KBM-7 (cell line): ENCODE measurements at regions not wholly inside any gene's neighbourhood (a gene's known extent, or its start where the extent isn't known, plus 50 kb on each side); places are given as distances from the start of the nearest gene placed in this dataset.
"Not testable (repeated sequence)": the region's sequence is repeated elsewhere in the genome, so short reads cannot be mapped to it uniquely, and the experiment has no call there.

Source experiments
- DNase-seq: peaks from one replicate; pipeline ENCODE4 v3.0.0-alpha.2; 2015
- in situ Hi-C: fragments of 300-500 bp; cut with MboI; formaldehyde crosslinking; loops from 2 replicates; pipeline ENCODE4 v1.14.3; 2020; ENCODE audit warnings: low sequenced_read_pairs, low pct_unique_long_range_greater_than_20kb, mixed read lengths

GRCh38 chr14:97109234-97109633 lies 312.1 kb downstream of the VRK1 start:
- in situ Hi-C loops = no loop called here
- DNase-seq = no peak

GRCh38 chr14:97113339-97113738 lies 316.2 kb downstream of the VRK1 start:
- no peak for DNase-seq
- in situ Hi-C loops = no loop called here

DNA sequence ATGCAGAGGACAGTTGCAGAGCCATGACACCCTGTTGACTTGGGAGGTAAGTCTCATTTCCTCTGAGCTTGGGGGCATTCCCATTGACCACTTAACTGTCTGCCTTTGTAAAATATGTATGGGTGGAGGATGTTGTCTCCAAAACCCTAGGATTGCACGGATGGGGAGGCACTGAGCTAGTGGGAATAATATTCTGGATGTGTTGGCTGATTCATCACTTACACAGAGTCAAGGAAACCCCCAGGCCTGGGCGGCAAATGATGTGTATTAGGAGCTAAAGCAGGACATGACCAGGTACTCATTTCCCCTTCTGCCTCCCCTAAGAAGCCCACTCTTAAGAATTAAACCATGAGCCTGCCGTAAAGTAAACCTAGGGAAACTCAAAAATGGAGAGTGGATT lies 319.4 kb downstream of the VRK1 start:
- DNase-seq = no peak
- in situ Hi-C loops = no loop called here

DNA sequence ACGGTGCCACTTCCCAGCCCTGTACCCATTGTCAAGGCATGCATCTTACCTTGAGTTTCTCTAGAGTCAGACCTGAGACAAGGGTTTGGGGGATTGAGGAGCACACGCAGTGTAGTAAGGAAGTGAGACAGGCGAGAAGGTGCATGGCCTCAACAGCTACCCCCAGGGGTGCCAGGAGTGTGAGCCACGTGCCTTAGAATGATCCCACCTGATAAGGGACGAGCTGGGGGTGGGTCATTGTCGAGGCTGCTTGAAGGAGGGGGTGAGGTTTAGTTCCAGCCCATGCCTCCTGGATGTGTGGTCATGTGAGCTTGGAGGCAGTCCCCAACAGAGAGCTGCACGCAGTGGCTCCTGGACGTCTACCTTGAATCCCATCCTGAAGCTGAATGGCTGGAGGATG lies 320.5 kb downstream of the VRK1 start:
- in situ Hi-C loops = no loop called here
- DNase-seq = no peak

DNA sequence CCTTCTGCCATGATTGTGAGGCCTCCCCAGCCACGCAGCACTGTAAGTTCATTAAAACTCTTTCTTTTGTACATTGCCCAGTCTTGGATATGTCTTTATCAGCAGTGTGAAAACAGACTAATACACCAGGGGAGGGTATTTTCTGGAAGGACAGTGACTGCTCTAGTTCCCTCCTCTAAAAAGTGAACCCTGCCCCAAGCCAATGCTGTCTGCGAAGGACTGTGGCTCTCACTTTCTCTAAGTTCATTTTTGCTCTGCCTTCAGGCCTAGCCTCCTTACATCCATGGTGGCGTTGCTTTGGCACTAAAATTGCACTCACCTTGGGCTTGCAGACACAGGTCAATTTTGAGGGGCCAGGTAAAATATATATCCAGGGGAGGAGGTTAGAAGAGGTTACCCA lies 323.0 kb downstream of the VRK1 start:
- in situ Hi-C loops = no loop called here
- no peak for DNase-seq

GRCh38 chr14:97120611-97121031 lies 323.4 kb downstream of the VRK1 start:
- DNase-seq = no peak
- in situ Hi-C loops = no loop called here

- DNase-seq = no peak
- in situ Hi-C loops = no loop called here
These were observed 332.5 kb downstream of the VRK1 start for GRCh38 chr14:97129639-97130038.

DNA sequence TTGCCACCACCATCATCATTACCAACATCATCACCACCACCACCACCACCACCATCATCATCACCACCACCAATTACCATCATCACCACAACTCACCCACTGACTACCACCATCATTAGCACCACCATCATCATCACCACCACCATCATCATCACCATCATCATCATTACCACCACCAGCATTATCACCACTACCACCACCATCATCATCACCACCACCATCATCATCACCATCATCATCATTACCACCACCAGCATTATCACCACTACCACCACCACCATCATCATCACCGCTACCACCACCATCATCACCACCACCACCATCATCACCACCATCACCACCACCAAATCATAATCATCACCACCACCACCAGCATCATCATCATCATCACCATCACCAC lies 338.7 kb downstream of the VRK1 start:
- DNase-seq, in situ Hi-C loops: not testable (repeated sequence)

GRCh38 chr14:97137705-97138104 lies 340.5 kb downstream of the VRK1 start:
- no peak for DNase-seq
- in situ Hi-C loops = no loop called here

DNA sequence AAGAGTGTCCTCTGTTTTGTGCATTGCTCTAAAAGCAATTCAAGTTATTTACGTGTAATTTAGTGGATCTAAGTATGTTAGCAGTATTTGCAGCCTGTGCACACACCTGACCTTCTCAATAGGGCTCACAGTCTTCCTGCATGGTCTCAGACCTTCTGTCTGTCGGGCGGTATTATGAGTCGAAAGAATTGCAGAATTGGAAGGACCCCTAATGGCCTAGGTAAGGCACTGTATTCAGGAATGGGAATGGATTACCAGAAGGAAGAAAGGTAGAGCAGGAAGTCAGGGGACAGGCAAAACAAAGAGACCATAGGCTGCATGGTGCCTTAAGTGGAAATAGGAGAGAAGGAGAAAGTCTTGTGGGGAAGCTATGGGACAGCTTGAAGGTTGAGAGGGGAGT lies 341.6 kb downstream of the VRK1 start:
- DNase-seq = peak; percentile 3
- in situ Hi-C loops = no loop called here

- in situ Hi-C loops = no loop called here
- DNase-seq = no peak
These were observed 345.8 kb downstream of the VRK1 start for GRCh38 chr14:97143011-97143410.

DNA sequence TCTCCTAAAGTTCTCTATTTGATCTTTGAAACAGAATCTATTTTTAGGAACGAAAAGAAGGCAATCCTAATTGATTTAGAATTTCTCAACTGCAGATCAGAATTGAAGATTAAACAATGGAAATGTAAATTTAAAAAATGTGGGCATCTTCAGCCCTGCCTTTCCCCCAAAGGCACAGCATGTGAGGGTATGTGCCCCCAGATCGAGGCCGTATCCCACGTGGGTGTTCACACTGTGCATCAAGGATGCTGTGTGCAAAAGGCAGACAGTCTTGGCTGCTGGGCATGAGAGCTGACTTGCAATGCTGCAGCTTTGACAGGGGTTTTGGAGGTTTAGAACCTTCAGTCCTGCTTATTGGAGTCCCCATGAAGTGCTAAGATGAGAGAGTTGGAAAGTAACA lies 346.3 kb downstream of the VRK1 start:
- in situ Hi-C loops = no loop called here
- DNase-seq = no peak

GRCh38 chr14:97148021-97148420 lies 350.8 kb downstream of the VRK1 start:
- in situ Hi-C loops, DNase-seq: not testable (repeated sequence)

GRCh38 chr14:97149775-97150174 lies 352.6 kb downstream of the VRK1 start:
- no peak for DNase-seq
- in situ Hi-C loops = no loop called here

- DNase-seq = no peak
- in situ Hi-C loops = no loop called here
These were observed 356.3 kb downstream of the VRK1 start for GRCh38 chr14:97153527-97153926.

- DNase-seq = no peak
- in situ Hi-C loops = no loop called here
These were observed 358.1 kb downstream of the VRK1 start for GRCh38 chr14:97155320-97155719.

- DNase-seq = no peak
- in situ Hi-C loops = no loop called here
These were observed 358.6 kb downstream of the VRK1 start for GRCh38 chr14:97155814-97156213.

DNA sequence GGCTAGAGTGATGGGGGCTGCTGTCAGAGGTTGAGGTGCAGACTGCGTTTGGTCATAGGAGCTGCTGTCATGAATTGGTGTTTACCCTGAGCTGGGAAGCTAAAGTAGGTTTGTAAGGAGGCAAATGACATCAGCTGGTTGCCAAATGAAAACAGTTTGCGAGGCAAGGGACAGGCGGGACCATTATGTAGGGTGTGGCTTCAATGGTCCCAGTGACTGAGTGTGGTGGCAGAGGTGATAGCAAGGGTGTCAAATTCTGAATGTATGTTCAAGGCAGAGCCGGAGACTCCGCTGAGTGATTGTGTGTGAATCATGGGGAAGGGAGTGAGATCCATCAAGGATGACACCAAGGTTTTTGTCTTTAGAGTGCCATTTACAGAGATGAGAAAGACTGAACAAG lies 359.5 kb downstream of the VRK1 start:
- no peak for DNase-seq
- in situ Hi-C loops = no loop called here

DNA sequence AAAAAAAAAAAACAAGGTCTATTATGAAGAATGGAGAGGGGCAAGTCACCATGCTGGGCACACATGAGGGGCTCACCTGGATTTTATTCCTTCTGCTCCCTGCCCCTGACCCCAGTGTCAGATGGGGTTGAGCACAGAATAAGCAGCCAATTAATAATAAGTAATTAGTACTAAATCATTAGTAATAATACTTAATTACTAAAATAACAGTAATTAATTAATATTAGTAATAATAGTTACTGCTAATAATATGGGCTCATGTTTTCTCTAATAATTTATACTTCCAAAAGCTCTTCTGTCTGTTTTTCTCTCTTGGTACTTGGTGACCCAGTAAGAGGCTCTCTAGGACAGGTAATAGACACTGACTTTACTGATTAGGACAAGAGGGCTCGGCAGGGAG lies 360.9 kb downstream of the VRK1 start:
- DNase-seq = no peak
- in situ Hi-C loops = no loop called here

DNA sequence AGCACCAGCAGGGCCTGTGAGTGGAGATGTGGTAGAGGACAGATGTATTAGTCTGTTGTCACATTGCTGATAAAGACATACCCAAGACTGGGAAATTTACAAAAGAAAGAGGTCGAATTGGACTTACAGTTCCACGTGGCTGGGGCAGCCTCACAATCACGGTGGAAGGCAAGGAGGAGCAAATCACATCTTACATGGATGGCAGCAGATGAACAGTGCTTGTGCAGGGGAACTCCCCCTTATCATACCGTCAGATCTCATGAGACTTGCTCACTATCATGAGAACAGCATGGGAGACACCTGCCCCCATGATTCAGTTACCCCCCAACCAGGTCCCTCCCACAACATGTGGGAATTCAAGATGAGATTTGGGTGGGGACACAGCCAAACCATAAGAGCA lies 361.9 kb downstream of the VRK1 start:
- in situ Hi-C loops = no loop called here
- DNase-seq = no peak

DNA sequence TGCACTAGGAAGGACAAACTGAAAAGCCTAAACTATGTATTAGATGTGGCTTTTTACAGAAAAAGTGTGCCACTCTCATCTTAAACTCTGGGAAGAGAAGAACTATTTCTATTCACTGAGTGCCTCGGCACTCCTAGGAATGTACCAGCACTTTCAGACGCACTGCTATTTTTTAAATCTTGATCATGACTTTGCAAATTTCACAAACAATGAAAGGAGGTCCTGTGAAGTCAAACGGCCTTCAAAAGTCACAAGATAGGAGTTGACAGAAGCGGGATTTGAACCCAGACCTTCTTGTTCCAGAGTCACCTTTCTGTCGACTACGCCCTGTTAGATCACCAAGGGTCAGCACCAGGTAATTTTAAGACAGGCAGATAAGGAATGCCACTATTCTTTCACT lies 365.4 kb downstream of the VRK1 start:
- in situ Hi-C loops = no loop called here
- no peak for DNase-seq

- in situ Hi-C loops = no loop called here
- DNase-seq = no peak
These were observed 366.8 kb downstream of the VRK1 start for GRCh38 chr14:97164021-97164420.
